ENCODE measurements at regions not wholly inside any gene's neighbourhood (a gene's known extent, or its start where the extent isn't known, plus 50 kb on each side); places are given as distances from the start of the nearest gene placed in this dataset.

DNA sequence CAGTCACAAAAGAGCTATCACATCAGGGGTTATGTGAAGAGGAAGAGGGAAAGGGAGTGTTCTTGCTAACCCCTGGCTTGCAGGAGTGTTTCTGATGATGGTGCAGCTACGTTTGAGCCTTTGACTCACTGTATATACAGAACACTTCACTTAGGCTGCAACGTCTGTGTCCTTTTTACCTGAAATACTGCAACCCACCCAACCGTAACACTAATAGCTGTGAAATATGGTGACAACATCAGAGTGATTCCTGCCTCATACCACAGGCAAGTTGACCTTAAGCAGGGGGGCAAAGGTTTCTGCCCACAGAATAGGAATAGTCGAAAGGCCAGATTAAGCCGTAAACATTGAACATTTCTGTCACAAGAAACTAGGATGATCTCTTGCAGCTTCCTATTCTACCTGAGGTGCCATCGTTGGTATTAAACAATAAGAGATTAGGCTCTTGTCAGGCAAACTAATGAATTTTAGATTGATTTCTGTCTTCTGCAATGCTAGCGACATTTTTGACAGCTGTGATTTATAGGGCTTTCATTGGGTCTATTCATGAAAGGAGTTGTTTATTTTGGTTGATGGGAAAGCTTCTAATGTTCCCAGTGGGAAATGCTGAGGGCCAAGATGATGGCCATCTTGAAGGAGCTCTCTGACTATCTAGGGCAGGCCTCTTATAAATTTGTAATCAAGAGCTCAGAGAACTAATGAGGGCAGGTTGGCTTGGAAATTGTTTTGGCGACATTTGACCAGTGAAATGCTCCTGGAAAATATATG is 316.8 kb downstream of the PIK3C3 start:
- DNase-seq = no peak

DNA sequence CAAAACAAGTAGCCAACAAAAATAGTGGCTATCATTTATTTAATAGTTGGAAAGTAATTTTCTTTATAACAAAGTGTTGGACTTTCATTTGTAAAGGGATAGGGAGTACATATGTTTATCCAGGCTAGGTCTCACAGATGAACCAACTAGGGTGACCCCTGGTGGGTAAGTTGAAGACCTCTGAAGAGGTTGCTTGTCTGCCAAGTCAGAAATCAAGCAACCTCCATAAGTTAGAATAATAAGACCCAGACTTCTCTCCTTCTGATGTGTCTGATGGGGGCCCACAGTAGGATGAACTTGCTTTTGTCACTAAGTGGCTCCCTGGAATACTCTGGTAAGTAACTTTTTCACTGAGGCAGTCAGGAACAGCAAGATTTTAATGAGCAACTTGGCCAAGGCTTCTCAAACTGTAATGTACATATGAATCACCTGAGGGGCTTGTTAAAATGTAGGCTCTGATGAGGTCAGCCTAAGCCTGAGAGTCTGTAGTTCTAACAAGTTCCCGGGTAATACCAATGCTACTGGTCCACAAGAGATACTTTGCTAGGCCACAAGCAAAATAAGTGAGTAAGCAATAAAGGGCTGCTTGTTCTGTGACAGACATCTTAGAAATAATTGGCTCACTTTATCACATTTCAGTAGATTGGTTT is 319.6 kb downstream of the PIK3C3 start:
- peak; percentile 11 for DNase-seq

DNA sequence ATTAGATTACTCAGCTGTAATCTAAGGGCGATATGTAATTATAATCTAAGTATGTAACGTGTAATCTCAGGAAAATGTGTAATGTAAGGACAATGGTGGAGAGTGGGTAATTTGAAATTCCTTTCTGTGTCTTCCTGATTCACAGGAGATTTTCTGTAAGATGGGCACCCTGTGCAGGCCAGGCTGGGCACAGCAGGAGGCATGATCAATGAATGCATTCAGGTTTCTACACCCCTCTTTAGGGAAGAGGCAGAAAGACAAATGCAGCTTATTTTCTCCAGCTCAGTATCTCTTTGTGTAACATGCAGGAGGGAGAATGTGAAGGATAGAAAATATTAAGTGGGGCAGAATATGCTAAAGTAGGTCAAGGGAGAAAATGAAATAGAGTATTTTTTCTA is 320.1 kb downstream of the PIK3C3 start:
- DNase-seq = no peak

DNA sequence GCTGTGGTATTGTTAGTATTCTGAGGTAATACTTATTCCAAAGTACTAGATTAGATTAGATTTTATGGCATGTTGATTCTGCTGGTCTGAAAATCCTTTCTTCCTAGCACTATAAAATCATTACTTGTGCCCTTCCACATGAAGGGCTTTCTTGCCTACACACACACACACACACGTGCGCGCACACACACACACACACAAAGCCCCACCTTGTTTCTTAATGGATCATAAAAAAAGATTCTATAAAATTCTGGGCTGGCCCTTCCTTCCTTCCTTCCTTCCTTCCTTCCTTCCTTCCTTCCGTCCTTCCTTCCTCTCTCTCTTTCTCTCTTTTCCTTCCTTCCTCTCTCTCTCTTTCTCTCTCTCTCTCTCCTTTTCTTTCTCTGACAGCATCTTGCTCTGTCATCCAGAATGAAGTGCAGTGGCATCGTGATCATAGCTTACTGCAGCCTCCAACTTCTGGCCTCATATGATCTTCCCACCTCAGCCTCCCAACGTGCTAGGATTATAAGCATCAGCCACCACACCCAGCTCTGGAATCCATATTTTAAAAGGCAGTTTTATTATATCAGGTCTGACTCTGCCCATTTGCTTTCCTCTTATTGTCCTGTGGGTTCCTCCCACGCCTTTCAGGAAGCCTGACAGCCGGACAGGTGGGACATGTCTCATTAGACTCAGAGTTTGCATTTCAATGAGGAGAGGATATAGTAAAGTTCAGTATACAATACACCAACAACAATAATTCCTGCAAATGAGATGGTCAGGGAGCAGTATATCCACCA is 321.1 kb downstream of the PIK3C3 start:
- DNase-seq = no peak

DNA sequence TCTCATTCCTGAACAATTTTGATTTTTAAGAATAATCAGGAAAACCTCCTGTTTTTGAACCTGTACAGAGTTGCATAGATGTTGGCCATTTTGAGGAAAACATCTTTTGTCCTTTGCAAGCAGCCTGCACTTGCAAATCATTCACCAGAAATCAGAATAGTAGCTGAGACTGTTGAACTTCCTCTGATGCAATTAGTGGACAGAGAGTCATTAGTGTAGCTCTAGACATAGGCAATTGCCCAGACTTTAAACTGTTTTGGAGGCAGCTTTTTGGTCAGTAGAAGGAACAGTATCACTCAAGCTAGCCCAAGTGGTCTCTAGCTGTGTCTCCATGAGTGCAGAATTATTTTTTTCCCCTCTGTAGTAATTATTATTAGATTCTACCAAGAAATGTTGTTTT is 326.1 kb downstream of the PIK3C3 start:
- no peak for DNase-seq

DNA sequence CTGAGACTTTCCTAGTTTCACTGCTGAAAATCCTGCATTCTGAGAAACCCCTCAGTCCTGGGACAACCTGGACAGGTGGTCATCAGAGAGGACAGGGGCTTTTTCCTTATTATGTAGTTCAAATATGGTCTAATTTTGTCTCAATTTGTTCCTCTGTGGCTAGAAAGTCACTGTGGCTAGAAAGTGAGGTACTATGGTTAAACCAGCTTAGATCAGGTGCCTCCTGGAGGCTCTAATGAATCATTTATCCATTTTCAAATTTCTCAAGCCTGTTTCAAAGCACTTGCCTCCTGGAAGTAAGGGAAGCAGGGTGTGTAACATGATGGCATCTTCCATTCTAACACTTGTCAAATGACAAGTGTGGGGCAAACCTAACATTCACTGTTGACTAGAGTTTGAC is 326.8 kb downstream of the PIK3C3 start:
- no peak for DNase-seq

DNA sequence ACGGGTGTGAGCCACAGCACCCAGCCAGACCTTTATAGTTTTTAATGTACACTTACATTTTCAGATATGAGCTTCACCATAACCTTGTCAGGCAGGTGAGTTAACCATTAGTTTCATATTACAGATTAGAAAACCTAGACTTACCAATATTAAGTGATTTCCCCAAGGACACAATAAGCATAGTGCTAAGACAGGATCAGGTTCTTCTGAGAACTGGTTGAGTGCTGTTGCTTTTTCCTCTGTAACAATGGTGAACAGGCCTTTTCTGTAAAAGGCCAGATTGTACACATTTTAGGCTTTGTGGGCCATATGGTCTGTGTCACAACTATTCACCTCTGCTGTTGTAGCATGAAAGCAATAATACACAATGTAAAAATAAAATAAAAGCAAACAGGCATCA is 332.0 kb downstream of the PIK3C3 start:
- no peak for DNase-seq

DNA sequence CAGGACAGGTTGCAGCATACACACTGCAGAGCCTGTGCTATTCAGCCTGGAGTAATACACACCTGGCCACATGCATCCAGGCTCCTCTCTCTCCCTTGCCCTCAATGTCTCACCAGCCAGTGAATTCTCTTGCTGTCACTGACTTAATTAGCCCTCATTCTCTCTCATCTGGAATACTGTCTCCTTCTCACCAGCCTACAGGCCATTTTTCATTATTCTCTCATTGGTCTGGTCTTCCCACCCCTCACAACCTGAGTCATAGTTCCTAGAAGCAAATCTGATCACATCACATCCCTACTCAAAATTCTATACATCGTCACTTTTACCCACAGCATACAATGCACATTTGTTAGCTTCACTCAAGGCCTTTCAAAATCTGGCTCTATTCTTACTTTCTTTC is 333.1 kb downstream of the PIK3C3 start:
- DNase-seq = no peak

DNA sequence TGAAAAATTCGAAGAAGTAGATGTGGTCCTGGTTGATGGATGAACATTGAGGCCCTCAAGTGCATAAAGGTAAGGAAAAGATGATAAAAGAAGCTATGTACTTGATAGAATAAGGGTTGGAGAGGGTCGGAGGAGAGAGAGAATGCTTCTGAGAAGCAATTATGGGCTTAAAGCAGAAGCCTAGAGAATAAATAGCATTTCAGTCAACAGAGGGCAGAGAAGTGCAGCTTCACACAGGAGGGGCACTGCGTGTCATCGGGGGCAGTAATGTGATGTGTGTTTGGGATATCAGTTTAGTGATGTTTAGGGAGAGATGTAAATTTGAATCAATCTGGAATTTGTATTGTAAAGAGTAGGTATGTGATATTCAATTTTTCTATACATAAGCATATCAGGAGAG is 334.5 kb downstream of the PIK3C3 start:
- DNase-seq = no peak

DNA sequence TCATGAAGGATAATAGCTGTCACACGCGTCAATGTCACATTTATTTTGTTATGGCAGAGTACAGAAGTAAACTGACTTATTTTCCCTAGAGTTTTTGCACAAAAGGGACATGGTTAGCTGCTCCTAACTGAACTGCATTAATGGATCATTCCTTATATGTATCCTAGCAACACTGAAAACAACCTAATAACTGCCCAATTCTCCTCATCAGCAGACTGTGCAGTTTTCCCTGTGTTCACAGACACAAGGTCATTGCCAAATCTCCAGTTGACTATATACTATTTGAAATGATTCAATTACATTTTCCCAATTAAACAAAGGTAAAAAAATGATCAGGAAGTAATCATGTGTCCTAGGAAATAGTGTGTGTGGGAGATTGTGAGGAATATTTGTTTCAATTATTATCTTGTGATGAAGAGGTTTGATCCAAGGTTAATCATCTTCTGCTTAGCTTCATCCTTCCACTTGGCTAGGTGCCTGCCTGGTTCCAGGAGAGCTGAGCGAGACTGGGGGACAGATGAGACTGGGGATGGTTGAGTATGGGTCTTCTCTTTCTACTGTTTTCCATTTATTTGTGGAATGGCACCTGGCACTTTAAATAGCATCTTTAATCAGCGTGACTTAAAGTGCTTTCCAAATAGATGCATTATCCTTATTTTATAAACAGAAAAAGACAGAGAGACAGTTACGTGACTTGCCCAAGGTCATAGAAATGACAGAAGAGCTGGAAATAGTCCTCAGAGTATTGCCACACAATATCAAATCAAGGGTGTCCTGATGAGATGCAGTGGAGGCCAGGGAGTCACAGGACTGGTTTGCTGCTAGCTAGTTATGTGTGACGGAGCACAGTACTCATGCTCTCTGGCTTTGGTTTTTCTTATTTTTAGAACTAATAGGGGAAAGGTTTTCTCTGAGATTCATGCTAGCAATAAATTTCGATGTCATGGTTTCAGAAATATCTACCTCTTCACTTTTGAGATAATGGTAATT is 335.6 kb downstream of the PIK3C3 start:
- DNase-seq = no peak

DNA sequence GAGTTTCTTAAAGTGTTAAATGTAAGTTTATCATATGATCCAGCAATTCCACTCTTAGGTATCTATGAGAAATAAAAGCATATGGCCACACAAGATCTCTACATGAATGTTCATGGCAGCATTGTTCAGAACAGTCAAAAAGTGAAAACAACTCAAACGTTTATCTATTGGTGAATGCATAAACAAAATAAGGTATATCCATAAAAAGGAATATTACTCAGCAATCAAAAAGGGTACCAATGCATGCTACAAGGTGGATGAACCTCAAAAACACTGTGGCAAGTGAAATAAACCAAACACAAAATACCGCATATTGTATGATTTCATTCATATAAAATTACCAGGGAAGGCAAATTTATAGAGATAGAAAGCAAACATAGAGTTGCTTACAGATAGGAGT is 337.6 kb downstream of the PIK3C3 start:
- DNase-seq = no peak

DNA sequence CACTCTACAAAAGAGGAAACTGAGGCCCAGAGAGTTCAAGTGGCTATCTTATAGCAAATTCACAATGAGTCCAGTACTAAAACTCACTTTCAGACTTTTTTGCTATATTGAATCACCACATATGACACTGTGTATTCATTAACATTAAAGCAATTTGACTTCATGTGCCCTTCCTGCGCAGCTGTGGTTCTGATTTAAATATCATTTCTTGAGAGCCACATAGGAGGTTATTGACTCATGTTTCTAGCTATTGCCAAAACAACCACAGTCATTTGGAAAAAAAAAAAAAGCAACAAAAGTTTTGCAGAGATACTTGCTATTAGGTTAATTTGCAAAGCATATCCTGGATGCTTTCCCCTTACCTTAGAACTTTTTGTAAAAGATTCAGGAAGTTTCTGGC is 341.2 kb downstream of the PIK3C3 start:
- DNase-seq = no peak

DNA sequence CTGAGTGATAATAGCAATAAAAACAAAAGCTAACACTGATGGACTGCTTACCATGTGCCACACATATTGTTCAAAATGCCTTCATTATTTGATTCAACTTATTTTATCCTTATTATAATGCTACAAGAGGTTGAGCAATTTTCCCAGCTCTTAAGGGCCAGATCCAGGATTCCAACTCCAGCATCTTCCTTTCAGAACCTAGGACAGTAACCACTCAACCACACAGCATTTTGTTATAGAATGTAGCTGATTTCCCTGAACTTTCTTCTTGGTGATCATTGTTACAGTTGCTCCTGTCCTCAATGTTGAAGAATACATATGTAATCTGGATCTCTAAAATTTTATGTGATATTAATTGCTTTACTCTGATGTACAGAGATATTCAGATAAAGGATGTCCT is 341.7 kb downstream of the PIK3C3 start:
- no peak for DNase-seq

DNA sequence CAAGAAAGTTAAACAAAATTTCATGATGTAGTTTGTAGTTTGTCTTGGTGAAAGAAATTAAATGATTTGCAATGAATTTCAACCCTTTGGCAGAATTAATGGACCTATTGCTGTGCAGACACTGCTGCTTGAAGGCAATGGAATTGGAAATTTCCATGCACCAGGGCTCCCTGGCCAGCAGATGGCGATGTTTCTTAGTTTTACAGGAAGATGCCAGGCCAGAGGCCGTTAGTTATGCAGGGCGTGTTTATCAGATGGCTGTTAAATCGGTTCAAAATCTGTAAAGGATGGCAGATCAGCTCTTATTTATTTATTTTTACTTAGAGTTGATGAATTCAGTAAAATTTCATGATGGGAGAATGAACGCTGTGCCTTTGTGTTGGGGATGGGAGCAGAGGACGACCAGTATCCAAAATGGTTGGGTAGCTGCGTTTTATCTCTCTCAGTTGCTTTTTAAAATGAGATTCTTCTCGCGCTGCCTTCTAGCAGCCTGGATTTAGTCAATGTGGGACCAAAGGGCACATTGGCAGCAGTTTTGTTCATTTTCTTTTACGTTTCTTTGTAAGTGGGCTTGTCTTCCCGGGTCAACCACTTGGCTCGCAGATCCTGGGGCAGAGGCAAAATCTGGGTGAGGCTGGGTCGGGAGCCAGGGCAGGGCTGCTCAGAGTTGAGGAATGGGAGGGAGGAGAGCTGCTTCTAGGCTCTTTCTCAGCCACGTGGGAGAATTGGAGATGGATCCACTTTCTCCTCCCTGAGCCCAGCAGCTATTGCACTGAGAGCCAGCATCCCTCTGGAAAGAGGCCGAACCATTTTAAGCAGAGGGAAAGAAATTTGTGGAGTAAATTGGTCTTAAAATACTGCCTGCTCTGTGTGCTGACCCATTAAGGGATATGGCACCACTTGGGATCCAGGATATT is 344.0 kb downstream of the PIK3C3 start:
- peak; percentile 86 for DNase-seq

DNA sequence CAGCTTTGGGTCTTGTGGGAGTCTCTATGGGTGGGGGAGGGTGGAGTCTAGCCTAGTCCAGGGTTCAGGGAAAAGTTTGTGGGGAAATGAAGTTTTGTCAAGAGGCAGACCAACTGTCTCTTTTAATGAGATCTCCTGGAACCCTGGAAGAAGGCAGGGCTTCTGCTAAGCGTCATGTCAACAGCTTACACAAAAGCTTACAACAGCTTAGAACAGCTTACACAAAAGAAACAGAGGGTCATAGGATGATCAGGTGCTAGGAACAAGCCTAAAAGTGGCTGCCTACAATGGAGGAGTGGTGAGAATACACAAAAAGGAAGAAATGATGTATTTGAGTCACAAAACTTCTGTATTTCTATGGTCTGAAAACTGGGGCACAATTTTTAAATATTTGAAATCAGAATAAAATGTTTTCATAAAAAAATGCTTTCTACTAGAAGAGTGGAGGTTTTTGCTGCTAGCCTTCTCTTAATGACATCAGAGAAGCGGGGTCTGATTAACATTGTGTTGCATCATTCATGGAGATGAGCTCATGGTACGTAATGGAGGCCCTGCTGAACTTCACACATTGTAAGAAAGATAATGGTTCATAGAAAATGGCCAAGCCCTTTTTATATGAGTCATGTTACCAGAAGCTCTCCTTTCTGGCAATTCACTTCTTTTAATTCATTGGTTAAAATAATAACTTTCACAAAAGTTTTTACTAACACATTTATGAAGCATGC is 351.0 kb downstream of the PIK3C3 start:
- no peak for DNase-seq

DNA sequence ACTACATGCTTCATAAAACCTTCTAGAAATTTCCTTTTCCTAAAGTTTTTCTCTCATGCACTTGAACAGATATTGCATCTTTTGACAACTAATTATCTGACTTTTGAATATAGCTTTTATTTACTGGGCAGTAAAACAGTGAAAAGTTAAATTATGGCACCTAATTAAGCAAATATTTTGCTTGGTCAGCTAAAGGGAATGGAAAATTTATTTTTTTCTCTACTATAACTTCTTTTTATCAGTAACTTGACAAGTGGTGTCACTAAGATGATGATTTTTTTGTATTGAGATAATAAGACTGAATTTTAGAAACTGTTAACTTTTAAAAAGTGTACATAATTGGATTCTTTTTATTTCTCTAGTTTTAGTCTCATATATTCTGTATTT is 351.6 kb downstream of the PIK3C3 start:
- no peak for DNase-seq

DNA sequence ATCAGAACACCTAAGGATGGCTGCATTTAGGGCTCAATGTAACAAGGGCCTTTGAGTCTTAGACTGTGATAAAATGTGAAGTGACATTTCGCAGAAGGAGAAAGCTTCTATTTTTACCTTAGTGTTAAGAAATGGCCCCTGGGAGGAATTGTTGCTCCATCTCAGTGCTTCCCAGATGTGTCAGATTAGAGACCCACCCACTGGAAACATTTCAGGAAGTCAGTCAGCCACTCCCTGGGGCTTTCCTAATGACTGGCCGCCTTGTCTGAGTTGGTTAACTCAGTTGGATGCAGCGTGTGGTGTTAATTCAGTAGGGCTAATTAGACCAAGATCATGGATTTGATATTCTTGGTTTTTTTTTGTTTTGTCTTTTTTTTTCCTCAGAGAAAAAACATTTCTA is 355.9 kb downstream of the PIK3C3 start:
- DNase-seq = no peak

DNA sequence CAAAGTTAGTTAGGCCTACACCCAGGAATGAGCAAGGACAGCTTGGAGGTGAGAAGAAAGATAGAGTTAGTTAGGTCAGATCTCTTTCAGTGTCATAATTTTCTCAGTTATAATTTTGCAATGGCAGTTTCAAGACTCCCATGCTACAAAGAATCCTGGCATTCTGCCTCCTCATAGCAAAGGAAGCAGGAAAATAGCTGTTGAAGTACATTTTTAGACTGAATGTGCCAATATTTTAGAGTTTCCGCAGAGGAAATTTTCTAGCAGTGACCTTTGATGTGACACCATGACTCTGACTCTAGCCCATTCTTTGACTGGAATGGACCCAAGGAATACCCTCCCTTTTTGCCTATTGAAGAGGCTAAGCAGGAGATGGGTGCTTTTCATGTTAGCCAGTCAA is 371.7 kb downstream of the PIK3C3 start:
- DNase-seq = no peak

DNA sequence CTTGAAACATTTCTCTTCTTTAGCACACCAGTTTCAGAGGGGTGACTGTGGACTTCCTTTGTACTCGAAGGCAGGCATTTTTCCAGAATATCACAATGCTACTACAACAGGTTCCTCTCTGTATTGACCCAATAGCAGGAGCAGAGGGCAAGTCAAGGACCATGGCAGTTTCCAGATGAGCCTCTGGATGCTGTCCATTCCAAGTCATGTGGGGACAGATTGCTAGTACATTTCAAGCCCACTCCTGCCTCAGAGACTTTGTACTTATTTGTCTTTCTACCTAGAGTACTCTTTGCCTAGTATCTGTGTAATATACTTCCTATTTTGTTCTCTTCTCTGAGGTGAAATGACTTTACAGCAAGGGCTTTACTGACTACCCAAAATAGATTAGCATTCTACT is 373.9 kb downstream of the PIK3C3 start:
- DNase-seq = no peak

DNA sequence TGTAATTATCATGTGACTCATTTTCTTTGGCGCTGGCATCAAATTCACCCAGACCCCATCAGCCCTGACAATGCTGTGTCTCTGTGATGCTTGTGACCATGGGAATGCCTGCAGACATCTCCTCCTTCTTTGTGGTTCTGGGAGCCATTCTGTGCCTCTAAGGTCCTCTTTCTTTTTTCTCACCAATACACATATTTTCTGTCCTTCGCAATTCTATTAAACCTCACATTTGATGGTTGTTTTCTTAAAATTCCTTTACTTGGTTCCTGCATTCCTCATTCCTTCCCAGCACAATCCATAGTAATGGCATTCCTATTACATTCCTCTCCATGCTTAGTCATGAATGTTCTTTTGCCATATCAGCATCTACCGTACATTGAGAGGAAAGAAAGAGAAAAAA is 375.3 kb downstream of the PIK3C3 start:
- DNase-seq = no peak

DNA sequence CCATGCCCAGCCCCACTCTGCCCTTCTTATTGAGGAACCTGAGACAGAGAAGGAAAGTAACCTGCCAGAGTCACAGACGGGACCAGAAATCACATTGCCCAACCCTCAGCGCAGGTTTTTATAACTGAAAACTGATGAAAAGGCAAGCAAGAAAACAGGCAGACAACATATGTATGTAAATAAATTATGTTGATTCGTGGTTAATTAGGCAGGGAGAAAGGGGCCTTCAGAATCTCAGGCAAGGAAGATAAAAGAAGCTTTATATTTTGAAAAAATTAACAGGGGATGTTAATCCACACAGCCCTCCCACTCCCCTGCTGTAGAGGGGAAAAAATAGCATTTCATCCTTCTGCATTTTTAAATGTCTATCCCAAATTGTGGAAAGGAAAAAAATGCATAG is 378.5 kb downstream of the PIK3C3 start:
- DNase-seq = no peak
